GM19468 (cell line): ENCODE measurements at regions not wholly inside any gene's neighbourhood (a gene's known extent, or its start where the extent isn't known, plus 50 kb on each side); places are given as distances from the start of the nearest gene placed in this dataset.
"Not testable (repeated sequence)": the region's sequence is repeated elsewhere in the genome, so short reads cannot be mapped to it uniquely, and the experiment has no call there.

Experiments used
- ATAC-seq: cut with Tn5 transposase; IDR thresholded peaks from one replicate; pipeline ENCODE4 v1.9.1; 2021; ENCODE audit warnings: mild to moderate bottlenecking, moderate library complexity, moderate number of reproducible peaks; ENCODE audit not compliant: unreplicated experiment; ENCODE audit errors: extremely low read depth

- ATAC-seq = no peak
Measured at GRCh38 chr1:163632269-163632668, 310.5 kb downstream of the NUF2 start.

- no peak for ATAC-seq
Measured at GRCh38 chr1:163633366-163633765, 311.6 kb downstream of the NUF2 start.

DNA sequence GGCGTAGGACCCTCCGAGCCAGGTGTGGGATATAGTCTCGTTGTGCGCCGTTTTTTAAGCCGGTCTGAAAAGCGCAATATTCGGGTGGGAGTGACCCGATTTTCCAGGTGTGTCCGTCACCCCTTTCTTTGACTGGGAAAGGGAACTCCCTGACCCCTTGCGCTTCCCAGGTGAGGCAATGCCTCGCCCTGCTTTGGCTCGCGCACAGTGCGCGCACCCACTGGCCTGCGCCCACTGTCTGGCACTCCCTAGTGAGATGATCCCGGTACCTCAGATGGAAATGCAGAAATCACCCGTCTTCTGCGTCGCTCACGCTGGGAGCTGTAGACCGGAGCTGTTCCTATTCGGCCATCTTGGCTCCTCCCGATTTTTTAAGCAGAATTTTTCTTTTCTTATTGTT, 323.9 kb downstream of the NUF2 start:
- not testable (repeated sequence) for ATAC-seq

DNA sequence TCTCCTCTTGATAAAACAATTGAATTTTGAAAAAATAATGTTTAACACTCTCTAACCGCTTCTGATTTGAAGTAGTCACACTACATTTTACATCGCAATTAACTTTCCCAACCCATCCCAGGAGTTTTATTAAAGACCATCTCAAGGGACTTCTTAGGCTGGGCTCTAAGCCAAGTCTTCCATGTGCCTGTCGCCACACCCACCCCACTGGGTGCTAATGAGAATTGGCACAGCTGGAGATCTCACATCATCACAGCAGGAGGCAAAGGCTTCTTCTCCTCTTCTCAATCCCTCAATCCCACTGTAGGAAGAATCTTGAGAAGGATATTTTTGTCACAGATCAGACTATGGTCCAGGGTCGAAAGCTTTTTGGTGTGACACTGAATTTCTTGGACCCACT, 328.9 kb downstream of the NUF2 start:
- ATAC-seq = no peak

GRCh38 chr1:163652441-163652840, 330.7 kb downstream of the NUF2 start:
- no peak for ATAC-seq

DNA sequence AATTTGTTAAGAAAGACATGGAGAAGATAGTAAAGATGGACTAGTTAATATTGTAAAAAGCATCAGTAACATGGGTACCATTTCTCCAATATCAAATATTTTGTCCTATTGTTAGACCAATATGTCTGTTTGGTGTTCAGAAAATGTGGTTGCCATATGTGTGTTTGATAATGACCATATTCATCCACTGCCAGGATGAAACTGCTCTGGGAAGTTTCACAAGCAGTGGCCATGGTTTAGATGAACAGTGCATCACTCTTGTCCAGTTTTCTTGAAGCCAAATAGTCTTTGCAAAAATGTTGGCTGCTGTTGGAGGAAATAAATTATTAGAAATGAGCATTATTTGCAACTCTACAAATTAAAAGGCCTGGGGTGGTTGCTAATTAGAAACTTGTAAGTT, 333.8 kb downstream of the NUF2 start:
- ATAC-seq = no peak

- ATAC-seq = no peak
Measured at GRCh38 chr1:163656095-163656759, 334.5 kb downstream of the NUF2 start.

DNA sequence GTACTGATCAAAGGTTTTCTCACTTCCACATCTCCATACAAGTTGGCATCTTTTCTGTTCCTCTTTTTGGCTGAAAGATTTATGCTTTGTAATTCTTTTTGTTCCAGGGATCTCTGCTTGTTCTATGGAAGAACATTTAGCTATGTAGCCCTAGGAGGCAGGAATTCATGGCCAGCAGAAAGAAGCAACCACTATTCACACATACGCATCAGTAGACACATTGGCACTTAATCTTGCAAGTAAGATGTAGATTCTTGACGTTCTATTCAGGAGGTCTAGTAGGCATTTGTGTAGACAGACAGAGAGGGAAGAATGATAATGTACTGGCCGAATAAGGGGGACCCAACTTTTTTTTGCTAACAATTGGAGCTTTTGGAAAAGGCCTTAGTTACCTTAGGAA, 336.0 kb downstream of the NUF2 start:
- no peak for ATAC-seq

DNA sequence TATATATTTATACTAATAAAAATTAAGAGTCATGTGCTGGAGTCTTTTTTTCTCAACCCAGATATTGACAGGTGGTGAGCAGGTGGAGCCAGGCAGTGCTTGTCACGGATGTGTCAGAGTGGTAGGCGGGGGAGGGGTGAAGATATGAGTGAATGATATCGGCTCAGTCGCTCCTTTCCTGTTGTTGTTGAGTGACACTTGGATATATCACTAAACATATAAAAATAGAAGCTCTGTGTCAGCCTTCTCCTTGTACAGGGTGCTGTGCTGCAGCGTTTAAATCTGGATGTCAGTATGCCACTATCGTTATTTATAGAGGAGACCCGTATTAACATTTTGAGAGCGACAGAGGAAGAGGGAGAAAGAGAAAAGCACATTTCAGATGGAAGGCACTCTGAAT, 339.6 kb downstream of the NUF2 start:
- ATAC-seq = no peak

DNA sequence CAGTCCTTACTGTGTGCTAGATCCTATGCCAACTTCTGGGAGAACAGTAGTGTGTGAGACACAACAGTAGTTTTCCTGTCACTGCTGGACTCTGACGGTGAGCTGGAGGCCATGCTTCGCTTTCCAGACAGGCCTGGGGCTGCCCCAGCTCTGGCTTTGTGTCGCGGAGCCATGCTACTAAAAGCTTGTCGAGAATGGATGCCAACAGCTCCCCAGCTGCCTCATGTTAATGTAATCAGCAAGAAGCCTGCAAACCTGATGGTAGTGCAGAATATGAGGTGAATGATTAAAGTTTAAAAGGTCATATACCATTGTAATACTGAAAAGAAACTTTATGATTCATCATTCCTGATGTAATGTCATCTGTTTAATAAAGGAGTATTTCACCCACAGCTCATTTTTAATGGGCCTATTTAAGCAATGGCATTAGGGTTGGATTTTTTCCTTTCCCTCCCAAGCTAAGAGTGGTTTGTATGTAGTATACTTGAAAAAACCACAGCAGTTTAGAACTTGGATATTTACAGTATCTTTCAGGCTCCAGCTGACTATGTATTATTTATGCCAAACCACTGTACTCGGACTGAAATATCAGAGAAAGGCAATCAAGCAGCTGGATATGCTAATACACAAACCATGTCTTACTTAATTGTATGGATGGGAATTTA, 343.0 kb downstream of the NUF2 start:
- no peak for ATAC-seq

- ATAC-seq = no peak
Measured at GRCh38 chr1:163668472-163668871, 346.7 kb downstream of the NUF2 start.

DNA sequence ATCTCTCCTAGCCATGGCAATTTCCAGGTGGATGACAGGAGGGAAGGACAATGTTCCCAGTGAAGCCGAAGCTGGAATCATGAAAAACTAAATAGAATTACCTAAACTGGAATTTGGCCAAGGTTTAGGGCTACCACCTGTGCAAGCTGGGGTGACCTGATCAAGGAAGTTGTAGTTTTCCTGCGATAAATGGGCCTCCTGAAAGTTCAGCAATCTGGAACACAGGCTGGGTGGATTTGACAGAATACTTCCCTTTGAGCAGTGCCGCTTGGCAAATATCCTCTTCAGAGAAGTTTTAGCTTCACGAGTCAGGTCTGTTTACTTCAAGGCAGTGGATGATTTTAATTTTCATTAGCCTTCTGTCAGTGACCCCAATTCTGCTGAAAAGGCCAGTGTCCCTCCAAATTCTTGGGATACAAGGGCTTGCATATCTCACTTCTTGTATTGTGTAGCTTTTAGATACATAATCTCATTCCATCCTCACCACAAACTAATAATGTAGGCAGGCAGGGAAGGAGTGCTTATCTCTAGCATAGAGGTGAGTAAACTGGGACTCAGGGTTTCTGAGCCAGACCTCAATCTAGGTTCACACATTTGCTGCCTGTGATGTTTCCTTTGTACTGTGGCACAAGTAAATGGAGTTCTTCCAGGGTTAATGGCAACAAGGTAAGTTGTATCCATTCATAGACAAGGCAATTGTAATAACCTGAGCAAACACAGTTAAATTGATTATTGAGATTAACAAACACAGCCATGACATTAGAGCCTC, 349.4 kb downstream of the NUF2 start:
- ATAC-seq = no peak

DNA sequence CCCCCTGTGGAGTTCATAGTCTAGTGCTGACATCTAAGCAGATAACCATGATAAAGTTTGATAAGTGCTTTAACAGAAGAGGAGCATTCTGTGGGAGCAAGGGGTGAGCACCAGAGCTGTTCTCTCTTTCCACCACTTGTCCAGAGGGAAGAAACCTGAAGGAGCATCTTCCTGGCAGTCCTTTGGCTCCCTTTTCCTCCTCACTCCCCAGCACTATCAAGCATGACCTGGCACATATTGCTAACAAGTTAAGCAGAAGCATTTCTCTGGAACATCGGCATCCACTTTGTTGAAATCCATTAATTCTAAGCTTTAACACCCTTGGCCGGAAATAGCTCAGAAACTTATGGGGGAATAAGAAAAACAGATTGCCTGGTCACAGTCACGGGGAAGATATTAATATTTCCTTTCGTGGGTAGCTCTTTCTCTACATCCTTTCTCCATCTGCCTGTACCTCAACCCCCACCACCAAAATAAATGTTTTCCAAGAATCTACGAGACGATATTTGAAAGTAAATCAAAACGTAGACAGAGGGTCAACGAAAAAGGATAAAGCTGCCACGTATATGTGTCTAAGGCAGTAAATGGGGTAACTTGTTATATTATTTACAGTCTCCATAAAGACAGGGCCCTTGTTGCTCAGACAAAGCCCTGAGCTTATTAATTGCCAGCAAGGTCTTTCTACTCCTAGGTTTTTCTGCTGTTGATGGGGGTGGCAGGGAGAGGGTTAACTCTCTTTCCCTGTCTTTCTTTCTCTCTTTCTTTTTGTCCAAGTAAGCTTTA, 351.4 kb downstream of the NUF2 start:
- no peak for ATAC-seq

GRCh38 chr1:163673759-163674151, 352.0 kb downstream of the NUF2 start:
- no peak for ATAC-seq

DNA sequence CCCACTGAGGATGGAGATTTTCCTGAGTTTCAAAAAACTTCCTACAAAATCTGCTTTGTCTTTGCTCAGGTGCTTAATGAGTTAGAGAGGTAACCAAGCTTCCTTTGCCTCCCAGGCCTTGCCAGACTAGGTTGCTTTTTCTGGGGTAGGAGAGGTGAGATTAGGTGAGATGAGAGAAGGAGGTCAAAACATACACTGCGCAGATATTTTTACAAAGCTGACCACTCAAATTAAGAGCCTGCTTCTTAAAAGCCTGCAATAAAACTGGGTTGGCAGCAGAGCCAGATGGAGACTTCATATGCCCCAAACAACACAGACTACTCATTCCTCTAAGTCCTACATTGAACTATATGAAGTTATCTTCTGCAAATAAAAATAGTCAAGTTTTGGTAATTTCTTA, 352.5 kb downstream of the NUF2 start:
- no peak for ATAC-seq

DNA sequence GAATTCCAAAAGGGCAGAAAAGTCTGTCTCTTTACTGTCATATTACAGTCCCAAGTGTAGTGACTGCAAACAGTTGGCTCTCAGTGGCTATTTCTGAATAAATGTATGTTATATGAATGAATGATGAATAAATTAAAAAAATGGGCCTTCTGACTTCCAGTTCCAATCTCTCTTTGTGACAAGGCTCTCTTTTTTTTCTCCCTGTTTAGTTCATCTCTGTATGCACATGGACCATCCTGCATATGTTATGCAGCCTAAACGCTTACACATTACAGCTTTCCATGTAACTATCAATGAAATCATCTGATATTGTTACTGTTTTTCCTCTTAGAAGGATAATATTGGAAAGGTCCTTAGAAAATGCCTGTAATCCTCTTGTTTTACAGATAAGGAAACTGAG, 363.0 kb downstream of the NUF2 start:
- ATAC-seq = no peak

GRCh38 chr1:163692266-163692665, 370.5 kb downstream of the NUF2 start:
- ATAC-seq = no peak

GRCh38 chr1:163697137-163697536, 375.4 kb downstream of the NUF2 start:
- ATAC-seq = no peak

DNA sequence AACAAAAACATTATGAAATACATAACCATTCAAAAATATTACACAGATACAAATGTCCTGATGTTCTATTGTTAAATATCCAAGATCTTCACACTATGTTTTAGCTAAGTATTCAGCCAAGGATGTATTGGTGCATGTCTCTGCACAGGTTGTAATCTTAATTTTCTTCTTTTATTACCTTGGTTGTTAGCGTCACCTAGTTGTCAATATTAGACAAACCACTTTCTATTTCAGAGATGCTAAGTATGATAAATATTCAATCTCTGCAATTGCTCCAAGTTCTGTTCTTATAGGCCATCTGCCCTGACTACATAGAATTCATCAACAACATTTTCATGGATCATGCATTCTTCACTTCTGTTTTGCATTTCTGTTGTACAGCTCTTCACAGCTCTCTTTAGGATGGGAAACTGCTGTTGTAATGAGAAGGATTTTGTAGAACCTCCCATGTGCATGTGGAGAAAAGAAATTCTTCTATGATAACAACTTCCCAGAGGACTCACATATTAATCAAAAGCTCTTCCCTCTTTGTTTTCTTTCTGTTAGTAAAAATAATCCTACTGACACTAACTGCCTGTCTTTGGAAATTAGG, 380.1 kb downstream of the NUF2 start:
- no peak for ATAC-seq

- no peak for ATAC-seq
Measured at GRCh38 chr1:163703794-163704193, 382.0 kb downstream of the NUF2 start.
